Germinal center (tissue), 1 donor: ENCODE measurements at regions not wholly inside any gene's neighbourhood (a gene's known extent, or its start where the extent isn't known, plus 50 kb on each side); places are given as distances from the start of the nearest gene placed in this dataset.
"Not testable (repeated sequence)": the region's sequence is repeated elsewhere in the genome, so short reads cannot be mapped to it uniquely, and the experiment has no call there.

Experiments
- DNase-seq: peaks from one replicate; pipeline ENCODE4 v3.0.0; 2012; ENCODE audit warnings: mixed read lengths, low spot score

GRCh38 chr9:42434844-42435714 lies 251.6 kb downstream of the SPATA31A6 start:
- not testable (repeated sequence) for DNase-seq

DNA sequence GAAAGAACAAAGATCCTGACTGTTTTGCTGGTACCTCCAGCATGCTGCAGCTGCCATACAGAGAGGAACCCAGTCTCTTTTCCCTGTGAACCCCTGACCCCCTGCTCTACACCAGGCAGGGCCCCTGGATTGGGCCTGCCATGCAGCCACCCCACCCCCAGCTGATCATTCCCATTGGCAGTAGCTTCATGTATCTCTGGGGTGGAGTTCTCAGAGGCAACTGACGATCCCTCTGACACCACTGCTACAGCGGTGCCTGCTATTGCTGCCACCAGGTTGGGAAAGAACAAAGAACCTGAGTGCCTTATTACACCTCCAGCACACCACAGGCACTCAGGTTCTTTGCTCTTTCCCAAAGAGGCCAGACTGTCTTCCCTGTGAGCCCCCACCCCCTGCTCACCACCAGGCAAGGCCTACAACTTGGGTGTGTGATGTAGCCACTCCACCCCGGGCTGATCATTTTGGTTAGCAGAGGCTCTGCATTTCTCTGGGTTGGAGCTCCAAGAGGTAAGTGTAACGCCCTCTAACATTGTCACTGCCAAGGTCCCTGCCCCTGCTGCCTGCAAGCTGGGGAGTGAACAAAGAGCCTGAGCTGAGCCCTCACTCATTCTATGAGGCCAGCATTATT lies 252.4 kb downstream of the SPATA31A6 start:
- not testable (repeated sequence) for DNase-seq

DNA sequence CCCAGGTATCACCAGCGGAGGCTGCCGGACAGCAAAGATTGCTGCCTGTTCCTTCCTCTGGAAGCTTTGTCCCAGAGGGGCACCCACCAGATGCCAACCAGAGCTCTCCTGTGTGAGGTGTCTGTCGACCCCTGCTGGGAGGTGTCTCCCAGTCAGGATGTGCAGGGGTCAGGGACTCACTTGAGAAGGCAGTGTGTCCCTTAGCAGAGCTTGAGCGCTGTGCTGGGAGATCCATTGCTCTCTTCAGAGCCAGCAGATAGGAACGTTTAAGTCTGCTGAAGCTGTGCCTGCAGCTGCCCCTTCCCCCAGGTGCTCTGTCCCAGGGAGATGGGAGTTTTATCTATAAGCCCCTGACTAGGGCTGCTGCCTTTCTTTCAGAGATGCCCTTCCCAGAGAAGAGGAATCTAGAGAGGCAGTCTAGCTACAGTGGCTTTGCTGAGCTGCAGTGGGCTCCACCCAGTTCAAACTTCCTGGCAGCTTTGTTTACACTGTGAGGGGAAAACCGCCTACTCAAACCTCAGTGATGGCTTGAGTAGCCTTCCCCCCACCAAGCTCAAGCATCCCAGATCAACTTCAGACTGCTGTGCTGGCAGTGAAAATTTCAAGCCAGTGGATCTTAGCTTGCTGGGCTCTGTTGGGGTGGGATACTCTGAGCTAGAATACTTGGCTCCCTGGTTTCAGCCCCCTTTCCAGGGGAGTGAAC lies 253.7 kb downstream of the SPATA31A6 start:
- not testable (repeated sequence) for DNase-seq

- not testable (repeated sequence) for DNase-seq
Measured at GRCh38 chr9:42442680-42443079, 259.2 kb downstream of the SPATA31A6 start.

DNA sequence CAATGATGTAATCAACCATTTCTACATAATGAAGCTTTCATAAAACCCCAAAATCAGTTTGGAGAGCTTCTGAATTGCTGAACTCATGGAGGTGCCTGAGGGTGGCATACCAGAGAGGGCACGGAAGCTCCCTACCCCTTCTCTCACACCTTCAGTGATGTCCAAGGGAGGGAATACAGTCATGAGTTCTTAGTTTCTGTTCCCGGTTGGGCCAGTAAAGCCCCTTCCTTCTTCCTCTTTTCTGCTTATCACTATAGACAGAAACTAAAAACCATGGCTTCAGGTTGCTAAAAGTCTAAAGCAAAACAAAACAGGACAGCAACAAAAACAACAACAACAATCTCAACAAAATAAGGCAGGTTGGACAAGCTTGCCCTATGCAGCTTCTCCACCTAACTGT lies 260.0 kb downstream of the SPATA31A6 start:
- peak; percentile 24 for DNase-seq

DNA sequence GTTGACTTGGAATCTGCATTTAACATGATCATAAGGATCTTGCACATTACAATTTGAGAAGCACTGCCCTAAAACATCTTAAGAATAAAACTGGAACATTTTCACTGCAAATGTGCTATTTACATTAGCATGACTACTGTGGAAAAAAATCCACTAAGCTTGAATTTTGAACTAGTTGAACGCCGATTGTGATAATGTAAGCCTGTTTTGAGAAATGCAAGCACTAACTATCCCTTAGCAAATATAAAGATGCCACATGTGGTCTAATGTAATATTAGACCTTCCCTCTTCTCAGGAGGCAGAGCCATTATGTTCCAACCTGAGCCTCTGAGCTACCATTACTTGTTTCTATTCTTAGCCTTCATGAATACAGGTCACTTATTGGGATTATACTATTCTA lies 278.0 kb downstream of the SPATA31A6 start:
- DNase-seq: not testable (repeated sequence)

DNA sequence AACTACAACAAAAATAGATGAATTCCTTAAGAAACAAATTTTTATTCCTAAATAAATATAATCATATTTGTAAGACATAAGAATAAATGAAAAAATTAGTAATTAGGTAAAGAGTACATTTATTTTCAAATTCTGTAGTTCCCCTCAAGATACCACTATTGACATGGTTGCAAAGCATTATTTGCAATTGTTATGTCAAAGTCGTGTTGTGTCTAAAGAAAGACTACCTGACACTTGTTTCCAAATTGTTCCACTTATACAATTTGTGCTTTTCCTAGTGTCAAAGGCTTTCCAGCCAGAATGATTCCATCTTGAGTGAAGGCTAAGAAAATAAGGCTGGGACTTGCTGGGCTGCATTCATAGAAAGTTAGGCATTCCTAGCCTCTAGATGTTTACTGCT lies 278.4 kb downstream of the SPATA31A6 start:
- not testable (repeated sequence) for DNase-seq

DNA sequence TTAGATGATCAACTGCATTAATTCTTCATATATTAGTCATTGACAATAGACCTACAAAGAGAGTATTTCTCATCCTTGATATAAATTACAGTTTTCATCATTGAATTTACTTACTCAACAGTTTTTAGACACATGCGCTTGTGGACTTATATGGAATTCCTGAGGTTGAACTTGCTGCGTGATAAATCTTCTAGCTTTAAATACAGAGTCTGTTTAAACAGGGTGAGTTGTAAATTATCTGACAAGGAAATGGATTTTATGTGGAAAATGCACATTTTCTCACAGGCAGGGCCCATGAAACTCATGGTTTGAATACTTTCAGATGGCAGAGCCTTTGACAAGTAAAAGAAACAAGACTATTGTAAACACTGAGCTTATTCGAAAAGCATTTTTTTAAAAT lies 280.5 kb downstream of the SPATA31A6 start:
- DNase-seq: not testable (repeated sequence)

GRCh38 chr9:42470577-42470976 lies 287.1 kb downstream of the SPATA31A6 start:
- peak; percentile 9 for DNase-seq

DNA sequence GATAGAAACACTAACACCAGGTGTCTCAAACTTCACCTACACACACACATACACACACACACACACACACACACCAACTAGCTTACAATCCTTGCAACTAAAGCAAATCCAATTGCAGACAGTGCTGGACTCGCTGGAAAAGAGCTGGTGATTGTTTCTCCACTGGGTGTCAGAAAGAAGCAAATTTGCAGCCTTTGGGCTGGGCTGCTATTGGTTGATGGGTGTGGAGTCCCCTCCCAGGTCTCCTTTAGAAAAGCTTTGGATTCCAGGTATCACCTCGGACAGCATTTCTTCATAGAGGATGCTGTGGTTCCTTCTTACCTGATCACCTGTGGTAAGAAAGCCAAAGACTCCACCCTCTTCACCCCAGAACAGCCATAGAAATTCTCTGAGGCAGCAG lies 307.5 kb downstream of the SPATA31A6 start:
- DNase-seq: not testable (repeated sequence)

GRCh38 chr9:42502620-42503264 lies 319.3 kb downstream of the SPATA31A6 start:
- not testable (repeated sequence) for DNase-seq

DNA sequence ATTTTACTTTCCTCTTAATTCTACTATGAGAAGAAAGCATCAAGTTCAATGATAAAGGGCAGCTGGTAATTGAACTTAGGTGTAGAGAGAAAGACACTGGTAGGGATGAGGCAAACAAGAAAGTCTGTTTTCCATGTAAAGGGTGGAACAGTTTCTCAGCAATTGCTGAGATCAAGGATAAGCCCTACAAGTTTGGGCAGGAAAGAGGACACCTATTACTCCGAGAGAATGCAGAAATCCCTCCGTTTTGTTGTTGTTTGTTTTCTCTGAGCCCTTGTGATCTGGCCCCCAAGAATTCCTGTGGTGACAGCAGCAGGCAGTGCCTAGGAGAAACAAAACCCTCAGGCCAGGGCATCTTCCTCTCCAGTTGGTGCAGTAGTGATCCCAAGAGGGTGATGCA lies 324.7 kb downstream of the SPATA31A6 start:
- DNase-seq: not testable (repeated sequence)

DNA sequence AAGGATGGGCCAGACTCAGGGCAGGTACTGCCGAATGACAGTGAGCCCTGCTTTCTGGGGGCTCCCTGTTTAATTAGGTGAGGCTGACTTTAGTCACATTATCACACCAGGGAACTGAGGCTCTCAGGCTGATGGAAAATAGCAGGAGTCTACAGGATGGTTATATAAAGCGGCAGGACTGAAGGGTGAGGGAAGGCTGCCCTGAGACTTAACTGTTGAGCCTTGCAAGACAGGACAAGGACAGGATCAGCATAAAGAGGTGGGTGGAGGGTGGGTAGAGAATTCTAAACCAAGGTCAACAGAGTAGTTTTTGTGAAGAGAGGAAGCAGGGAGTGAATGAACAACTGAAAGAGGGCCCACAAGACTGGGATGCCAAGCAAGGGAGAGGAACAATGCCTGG lies 330.1 kb downstream of the SPATA31A6 start:
- not testable (repeated sequence) for DNase-seq

DNA sequence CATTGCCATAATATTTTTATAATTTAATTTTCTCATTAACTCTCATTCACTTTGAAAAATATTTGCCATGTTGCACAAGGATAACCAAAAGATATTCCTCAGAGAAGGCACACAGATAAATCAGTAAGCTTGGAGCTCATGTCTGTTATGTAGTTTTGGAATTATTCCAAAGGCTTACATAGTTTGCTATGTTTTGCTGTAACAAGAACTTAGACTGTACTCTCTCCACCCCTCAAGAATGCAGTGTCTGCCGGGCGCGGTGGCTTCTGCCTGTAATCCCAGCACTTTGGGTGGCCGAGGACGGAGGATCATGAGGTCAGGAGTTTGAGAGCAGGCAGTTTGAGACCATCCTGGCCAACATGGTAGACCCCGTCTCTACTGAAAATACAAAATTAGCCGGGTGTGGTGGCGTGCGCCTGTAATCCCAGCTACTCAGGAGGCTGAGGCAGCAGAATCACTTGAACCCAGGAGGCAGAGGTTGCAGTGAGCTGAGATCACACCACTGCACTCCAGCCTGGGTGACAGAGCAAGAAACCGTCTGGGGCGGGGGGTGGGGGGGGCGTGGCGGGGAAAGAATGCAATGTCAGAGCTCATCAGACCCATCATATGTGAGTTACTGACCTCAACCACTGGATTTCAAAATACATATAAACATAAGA lies 351.0 kb downstream of the SPATA31A6 start:
- not testable (repeated sequence) for DNase-seq

- DNase-seq: not testable (repeated sequence)
Measured at GRCh38 chr9:42534984-42535325, 351.5 kb downstream of the SPATA31A6 start.

DNA sequence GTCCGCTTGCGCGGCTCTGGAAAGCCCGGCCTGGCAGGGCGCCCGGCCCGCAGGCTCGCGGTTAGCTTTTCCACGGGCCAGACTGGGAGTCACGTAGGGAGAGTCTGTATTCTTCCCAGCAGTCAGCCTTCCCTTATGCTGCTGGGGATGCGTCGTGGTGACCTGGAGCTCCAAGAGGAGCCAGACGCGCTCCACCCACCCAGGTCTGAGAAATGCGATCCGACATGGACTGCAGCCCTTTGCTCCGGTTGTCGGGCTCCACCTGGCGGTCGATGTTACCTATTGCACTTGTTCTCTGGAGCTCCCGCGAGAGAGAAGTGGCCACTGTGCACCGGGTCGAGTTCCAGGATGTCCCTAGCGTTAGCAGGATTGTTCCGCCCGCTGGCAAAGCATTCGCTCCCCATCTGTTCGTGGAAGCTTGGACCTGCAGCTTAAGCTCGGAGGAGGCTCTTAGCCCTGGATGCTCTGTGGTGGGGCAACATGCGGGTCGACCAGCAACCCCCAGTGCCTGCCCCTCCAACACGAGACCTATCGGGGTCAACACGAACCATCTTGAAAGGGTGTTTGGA lies 367.4 kb downstream of the SPATA31A6 start:
- not testable (repeated sequence) for DNase-seq

- DNase-seq: not testable (repeated sequence)
Measured at GRCh38 chr9:42568530-42568929, 385.1 kb downstream of the SPATA31A6 start.

- not testable (repeated sequence) for DNase-seq
Measured at GRCh38 chr9:42568942-42569556, 385.6 kb downstream of the SPATA31A6 start.

GRCh38 chr9:42577851-42578250 lies 394.4 kb downstream of the SPATA31A6 start:
- DNase-seq: not testable (repeated sequence)
